GM19463 (cell line): ENCODE measurements at regions not wholly inside any gene's neighbourhood (a gene's known extent, or its start where the extent isn't known, plus 50 kb on each side); places are given as distances from the start of the nearest gene placed in this dataset.

Source experiments
- ATAC-seq: cut with Tn5 transposase; IDR thresholded peaks from one replicate; pipeline ENCODE4 v1.9.1; 2021; ENCODE audit warnings: mild to moderate bottlenecking, moderate library complexity; ENCODE audit not compliant: unreplicated experiment

GRCh38 chrX:98506907-98507306 lies 1623.2 kb downstream of the RPA4 start:
- ATAC-seq: no peak

DNA sequence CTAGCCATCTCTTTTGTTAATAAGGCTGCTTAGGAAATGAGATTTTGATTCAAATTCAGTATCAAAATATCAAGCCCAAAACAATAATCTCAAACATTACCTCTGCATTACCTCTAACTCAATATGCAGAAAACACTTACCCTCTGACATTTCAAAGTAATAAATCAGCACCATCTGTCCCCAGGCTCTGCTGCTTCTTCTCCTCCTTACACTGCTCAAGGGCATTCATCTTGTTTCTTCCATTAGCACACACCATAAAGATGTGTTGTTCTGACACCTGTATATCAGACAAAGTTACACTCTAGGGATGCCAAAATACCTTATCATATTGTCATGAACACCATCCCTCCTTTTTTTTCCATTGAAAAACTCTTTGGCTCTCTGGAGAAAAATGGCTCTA lies 1630.3 kb downstream of the RPA4 start:
- ATAC-seq: no peak

- no peak for ATAC-seq
These were observed 1632.4 kb downstream of the RPA4 start for GRCh38 chrX:98516120-98516519.

DNA sequence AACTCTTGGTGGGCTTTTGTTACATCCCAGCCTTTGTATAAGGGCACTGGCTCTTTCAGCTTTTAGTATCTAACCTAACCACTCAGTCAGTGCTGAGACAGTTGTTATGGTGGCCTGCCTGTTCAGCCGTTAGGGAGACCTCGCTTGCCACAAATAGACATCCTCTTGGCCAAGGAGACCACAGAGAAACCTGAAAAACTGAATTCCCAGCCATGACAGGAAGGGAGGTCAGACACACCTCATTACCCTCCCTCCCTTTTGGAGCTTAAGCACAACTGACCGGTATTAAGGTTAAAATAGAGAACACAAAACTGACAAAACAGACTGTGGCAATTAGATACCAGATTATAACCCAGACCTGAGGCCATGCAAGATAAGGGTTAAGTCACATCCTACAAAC lies 1639.3 kb downstream of the RPA4 start:
- no peak for ATAC-seq

DNA sequence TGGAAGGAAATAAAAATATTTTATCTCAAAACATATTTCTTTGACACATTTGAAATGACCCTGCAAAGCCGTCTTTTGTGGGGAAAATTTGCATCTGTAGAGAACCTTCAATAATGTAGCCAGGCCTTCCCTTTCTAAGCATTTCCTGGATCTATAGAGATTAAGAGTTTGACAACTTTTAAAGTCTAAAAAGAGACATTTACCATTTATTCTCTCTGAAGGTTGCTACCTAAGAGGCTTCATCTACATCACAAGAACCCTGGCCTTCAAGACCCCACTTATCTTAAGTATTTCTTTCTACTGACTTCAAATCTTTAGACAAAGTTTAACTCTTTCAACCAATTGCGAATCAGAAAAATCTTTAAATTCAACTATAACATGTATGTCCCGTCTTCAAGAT lies 1639.8 kb downstream of the RPA4 start:
- no peak for ATAC-seq

DNA sequence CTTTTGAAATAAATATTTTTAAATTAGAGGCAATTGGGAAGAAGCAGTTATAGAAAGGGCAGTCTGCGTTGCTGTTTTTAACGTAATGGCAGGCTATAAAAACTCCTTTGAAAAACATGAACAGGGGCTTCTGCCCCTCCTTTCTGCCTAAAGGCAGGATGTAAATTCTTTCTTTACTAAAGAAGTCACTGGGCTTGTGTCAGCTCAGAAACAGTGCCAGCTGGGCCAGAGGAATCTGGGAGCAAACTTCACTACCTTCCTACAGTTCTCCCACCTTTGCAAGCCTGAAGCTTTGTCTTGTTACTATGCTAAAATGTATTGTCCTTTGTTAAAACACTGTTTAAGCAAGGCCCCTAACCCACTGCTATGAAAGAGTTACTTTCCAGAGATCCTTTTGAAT lies 1664.8 kb downstream of the RPA4 start:
- ATAC-seq: no peak

DNA sequence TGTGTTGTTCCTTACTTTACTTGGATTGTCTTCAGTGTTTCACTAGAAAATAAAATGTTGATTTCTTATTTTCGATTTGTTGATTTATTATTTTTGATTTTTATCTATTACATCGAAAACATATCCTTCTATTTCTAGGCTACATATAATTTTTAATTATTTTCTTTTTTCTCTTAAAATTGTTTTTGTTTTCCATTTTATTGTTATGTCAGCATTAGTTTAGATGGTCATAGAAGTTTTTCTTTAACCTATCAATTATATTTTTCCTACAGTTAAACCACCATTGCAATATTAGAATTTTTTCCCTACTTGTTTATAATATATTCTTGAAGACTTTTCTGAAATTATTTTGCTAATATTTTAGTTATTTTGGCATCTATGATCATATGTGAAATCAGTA lies 1685.1 kb downstream of the RPA4 start:
- no peak for ATAC-seq

DNA sequence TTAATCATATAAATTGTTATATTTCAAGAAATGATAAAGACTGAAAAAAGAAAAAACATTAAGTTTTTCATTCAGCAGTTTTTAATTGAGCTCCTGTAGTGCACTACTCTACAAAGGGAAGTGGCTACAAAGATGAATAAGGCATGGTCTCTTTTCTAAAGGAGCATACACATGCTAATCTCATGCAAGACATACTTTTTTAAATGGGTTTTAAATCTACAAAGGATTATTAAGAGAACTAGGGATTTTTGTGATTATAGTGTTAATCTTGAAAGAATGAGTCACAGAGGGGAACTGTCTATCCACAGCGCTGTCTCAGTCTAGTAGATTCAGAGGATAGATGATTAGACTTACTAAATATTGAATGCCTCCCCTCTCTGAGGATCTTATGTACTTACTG lies 1722.2 kb downstream of the RPA4 start:
- ATAC-seq: no peak

GRCh38 chrX:98607739-98608138 lies 1724.0 kb downstream of the RPA4 start:
- no peak for ATAC-seq

DNA sequence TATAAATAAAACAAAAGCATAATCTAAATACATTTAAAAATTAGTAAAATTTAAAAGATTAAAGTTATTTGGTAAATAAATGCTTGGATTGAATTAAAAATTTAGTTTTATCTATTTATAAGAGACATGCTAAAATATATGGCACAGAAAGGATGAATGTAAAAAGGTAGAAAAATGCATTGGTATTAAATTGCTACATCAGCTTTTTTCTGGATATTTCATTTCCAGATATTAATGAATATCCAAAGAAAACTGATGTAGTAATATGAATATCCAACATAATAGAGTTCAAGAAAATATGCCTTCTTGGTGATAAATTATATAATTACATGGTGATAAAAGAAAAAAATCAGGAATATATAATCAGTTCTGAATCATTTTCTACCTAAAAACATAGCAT lies 1743.9 kb downstream of the RPA4 start:
- no peak for ATAC-seq

DNA sequence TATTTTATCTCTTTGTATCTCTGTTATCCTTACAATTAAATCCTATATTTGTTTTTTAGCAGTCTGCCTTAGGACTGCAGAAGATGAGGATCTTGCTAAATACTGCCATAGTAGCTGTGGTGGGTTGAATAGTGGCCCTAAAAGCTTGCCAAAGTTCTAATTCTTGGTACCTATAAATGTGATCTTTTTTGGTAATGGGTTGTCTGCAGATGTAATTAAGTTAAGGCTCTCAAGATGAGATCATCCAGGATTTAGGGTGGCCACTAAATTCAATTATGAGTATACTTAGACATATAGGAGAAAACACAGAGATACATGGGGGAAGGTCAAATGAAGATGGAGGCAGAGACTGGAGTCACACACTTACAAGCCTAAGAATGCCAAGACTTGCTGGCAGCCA lies 1753.7 kb downstream of the RPA4 start:
- no peak for ATAC-seq

GRCh38 chrX:98646351-98646750 lies 1762.6 kb downstream of the RPA4 start:
- ATAC-seq: no peak

- no peak for ATAC-seq
These were observed 1755.5 kb downstream of the PCDH19 start for GRCh38 chrX:98654565-98654964.
